Motor neuron (in vitro differentiated cells): ENCODE measurements at regions not wholly inside any gene's neighbourhood (a gene's known extent, or its start where the extent isn't known, plus 50 kb on each side); places are given as distances from the start of the nearest gene placed in this dataset.

Experiments
- ATAC-seq, 8 experiments: fragments of 200-7000 bp; cut with Tn5 transposase; replicated peaks in 6 of 8; 2 replicates each; pipeline ENCODE4 v1.8.0; 2021; ENCODE audit warnings: mild to moderate bottlenecking in 8 of 8, moderate library complexity in 8 of 8
- H3K27ac ChIP-seq, 2 donors: fragments of 250-450 bp; sonication (Bioruptor Pico); 2 replicates each; pipeline ENCODE4 v1.9.0; 2021; ENCODE audit warnings: antibody characterized with exemption in 2 of 2, mild to moderate bottlenecking in 2 of 2, moderate library complexity in 1 of 2
- H3K4me1 ChIP-seq, 2 donors: fragments of 250-450 bp; sonication (Bioruptor Pico); replicated peaks in 1 of 2; 2 replicates each; pipeline ENCODE4 v1.6.1; 2021; ENCODE audit warnings: antibody characterized with exemption in 2 of 2, mild to moderate bottlenecking in 2 of 2, moderate library complexity in 1 of 2
- H3K4me3 ChIP-seq, 5 donors: fragments of 250-450 bp; sonication (Bioruptor Pico); 2 replicates each; pipeline ENCODE4 v1.9.0; 2021; ENCODE audit warnings: antibody characterized with exemption in 5 of 5, mild to moderate bottlenecking in 5 of 5, moderate library complexity in 4 of 5
- WGBS, 10 experiments: fragments of 450-650 bp; shearing (Covaris generic); methylation state at CpG; one replicate each; pipeline ENCODE4 v1.0.0; 2022; 5-methylcytosine and 5-hydroxymethylcytosine counted together
- in situ Hi-C, 9 experiments: fragments of 400-800 bp; cut with MboI; loops; one replicate each; pipeline ENCODE4 v1.15.0; 2021; ENCODE audit warnings: low sequenced_read_pairs in 9 of 9, low pct_unique_long_range_greater_than_20kb in 2 of 9; ENCODE audit not compliant: unreplicated experiment in 9 of 9

- Histone ChIP-seq H3K27ac (no peak overlapping the region), H3K4me3 (no peak overlapping the region), H3K4me1 (peaks cover 0 to 4% of the 10 kb centered on the region in 2 donors)
- no peak for ATAC-seq
- in situ Hi-C loops: no loop called here
Observed at GRCh38 chr12:89250636-89251035, 101.7 kb downstream of the DUSP6 start.

GRCh38 chr12:89250213-89250612 lies 102.1 kb downstream of the DUSP6 start:
- Histone ChIP-seq H3K27ac (no peak overlapping the region), H3K4me1 (peaks cover 0 to 4% of the 10 kb centered on the region in 2 donors), H3K4me3 (no peak overlapping the region)
- WGBS, 10 experiments: 90 to 100% (median 93%) methylated on average over 1 to 2 of the region's 2 CpGs; no CpG with 5 or more reads in 2 of the 10 experiments
- no peak for ATAC-seq
- in situ Hi-C loops: no loop called here

GRCh38 chr12:89247967-89248366 lies 104.3 kb downstream of the DUSP6 start:
- Histone ChIP-seq H3K4me1 (no peaks in the 10 kb centered on the region), H3K27ac (no peak overlapping the region), H3K4me3 (no peak overlapping the region)
- ATAC-seq: peak in 5 of 8 experiments; percentile 25 to 68 (median 52)
- 0 to 100% (median 92%) methylated on average over 1 to 2 of the region's 2 CpGs; no CpG with 5 or more reads in 1 of the 10 experiments for whole genome bisulfite sequencing, 10 experiments
- in situ Hi-C loops: no loop called here

- Histone ChIP-seq H3K4me1 (no peaks in the 10 kb centered on the region), H3K4me3 (no peak overlapping the region), H3K27ac (no peak overlapping the region)
- in situ Hi-C loops: no loop called here
- ATAC-seq: peak in 1 of 8 experiments; percentile 16
- WGBS, 10 experiments: 6 to 92% (median 52%) methylated on average over 1 to 2 of the region's 2 CpGs; no CpG with 5 or more reads in 2 of the 10 experiments
Observed at GRCh38 chr12:89247541-89247942, 104.8 kb downstream of the DUSP6 start.

- no peak overlapping the region for H3K4me3 ChIP-seq
- WGBS, 10 experiments: 0 to 86% (median 67%) methylated on average over 1 to 4 of the region's 5 CpGs; no CpG with 5 or more reads in 3 of the 10 experiments
- peak in 2 of 8 experiments; percentile 96 to 98 for ATAC-seq
- no peak overlapping the region for H3K27ac ChIP-seq
- in situ Hi-C loops: no loop called here
- H3K4me1 ChIP-seq: no peaks in the 10 kb centered on the region
Observed at GRCh38 chr12:89245090-89245489, 107.2 kb downstream of the DUSP6 start.

- WGBS, 10 experiments: 15 to 84% (median 76%) methylated on average over 1 to 3 of the region's 3 CpGs; no CpG with 5 or more reads in 1 of the 10 experiments
- in situ Hi-C loops: no loop called here
- ATAC-seq: peak in 1 of 8 experiments; percentile 16
Observed at GRCh38 chr12:89244536-89244935, 107.8 kb downstream of the DUSP6 start.

GRCh38 chr12:89243771-89244170 lies 108.5 kb downstream of the DUSP6 start:
- no peak overlapping the region for H3K27ac ChIP-seq

More at GRCh38 chr12:89244536-89244935, 107.8 kb downstream of the DUSP6 start:
- Histone ChIP-seq H3K4me3 (no peak overlapping the region), H3K27ac (no peak overlapping the region), H3K4me1 (no peaks in the 10 kb centered on the region)

GRCh38 chr12:89239534-89239933 lies 112.8 kb downstream of the DUSP6 start:
- H3K27ac ChIP-seq: no peak overlapping the region
- no peak overlapping the region for H3K4me3 ChIP-seq
- no peaks in the 10 kb centered on the region for H3K4me1 ChIP-seq
- ATAC-seq: no peak
- 100% methylated on average over 1 of the region's 2 CpGs; no CpG with 5 or more reads in 8 of the 10 experiments for WGBS, 10 experiments
- in situ Hi-C loops: no loop called here

More at GRCh38 chr12:89243771-89244170, 108.5 kb downstream of the DUSP6 start:
- Histone ChIP-seq H3K4me1 (no peaks in the 10 kb centered on the region), H3K4me3 (no peak overlapping the region)
- no peak for ATAC-seq
- WGBS, 10 experiments: 67 to 100% (median 87%) methylated on average over 1 of the region's 1 CpG; no CpG with 5 or more reads in 2 of the 10 experiments
- in situ Hi-C loops: no loop called here

GRCh38 chr12:89238593-89238992 lies 113.7 kb downstream of the DUSP6 start:
- in situ Hi-C loops: no loop called here
- ATAC-seq: peak in 1 of 8 experiments; percentile 27
- H3K27ac ChIP-seq: no peak overlapping the region

GRCh38 chr12:89237763-89238162 lies 114.5 kb downstream of the DUSP6 start:
- H3K27ac ChIP-seq: no peak overlapping the region
- H3K4me3 ChIP-seq: no peak overlapping the region
- no peak for ATAC-seq
- no peaks in the 10 kb centered on the region for H3K4me1 ChIP-seq
- 50 to 100% (median 86%) methylated on average over 1 of the region's 1 CpG; no CpG with 5 or more reads in 1 of the 10 experiments for WGBS, 10 experiments
- in situ Hi-C loops: no loop called here

More at GRCh38 chr12:89238593-89238992, 113.7 kb downstream of the DUSP6 start:
- H3K4me3 ChIP-seq: no peak overlapping the region
- no peaks in the 10 kb centered on the region for H3K4me1 ChIP-seq
- 20 to 60% (median 55%) methylated on average over 1 of the region's 2 CpGs; no CpG with 5 or more reads in 6 of the 10 experiments for WGBS, 10 experiments

- Histone ChIP-seq H3K4me1 (no peaks in the 10 kb centered on the region), H3K4me3 (no peak overlapping the region), H3K27ac (no peak overlapping the region)
- ATAC-seq: no peak
- WGBS, 10 experiments: 42 to 100% (median 88%) methylated on average over 1 to 3 of the region's 3 CpGs; no CpG with 5 or more reads in 1 of the 10 experiments
- in situ Hi-C loops: no loop called here
Observed at GRCh38 chr12:89236748-89237383, 115.4 kb downstream of the DUSP6 start.

- Histone ChIP-seq H3K4me1 (no peaks in the 10 kb centered on the region), H3K4me3 (no peak overlapping the region), H3K27ac (no peak overlapping the region)
- 0 to 100% (median 60%) methylated on average over 1 of the region's 1 CpG; no CpG with 5 or more reads in 1 of the 10 experiments for whole genome bisulfite sequencing, 10 experiments
- ATAC-seq: no peak
- in situ Hi-C loops: no loop called here
Observed at GRCh38 chr12:89236237-89236636, 116.1 kb downstream of the DUSP6 start.

GRCh38 chr12:89235189-89235993 lies 116.9 kb downstream of the DUSP6 start:
- Histone ChIP-seq H3K27ac (no peak overlapping the region), H3K4me3 (no peak overlapping the region), H3K4me1 (no peaks in the 10 kb centered on the region)
- no peak for ATAC-seq
- in situ Hi-C loops: no loop called here
- 29 to 88% (median 70%) methylated on average over 1 to 5 of the region's 5 CpGs for WGBS, 10 experiments
